AG09319 (cell line): ENCODE measurements at regions not wholly inside any gene's neighbourhood (a gene's known extent, or its start where the extent isn't known, plus 50 kb on each side); places are given as distances from the start of the nearest gene placed in this dataset.

Experiments
- DNase-seq: peaks from one replicate; pipeline ENCODE4 v3.0.0-alpha.2; 2010; ENCODE audit warnings: low read depth; ENCODE audit errors: extremely low read depth
- TF ChIP-seq, protein P1 (sequence below): IDR thresholded peaks from 2 replicates; pipeline ENCODE4 v1.5.1; 2011; ENCODE audit warnings: low read depth, mild to moderate bottlenecking, inconsistent platforms, low read length, moderate library complexity

- TF ChIP-seq, protein P1, sequence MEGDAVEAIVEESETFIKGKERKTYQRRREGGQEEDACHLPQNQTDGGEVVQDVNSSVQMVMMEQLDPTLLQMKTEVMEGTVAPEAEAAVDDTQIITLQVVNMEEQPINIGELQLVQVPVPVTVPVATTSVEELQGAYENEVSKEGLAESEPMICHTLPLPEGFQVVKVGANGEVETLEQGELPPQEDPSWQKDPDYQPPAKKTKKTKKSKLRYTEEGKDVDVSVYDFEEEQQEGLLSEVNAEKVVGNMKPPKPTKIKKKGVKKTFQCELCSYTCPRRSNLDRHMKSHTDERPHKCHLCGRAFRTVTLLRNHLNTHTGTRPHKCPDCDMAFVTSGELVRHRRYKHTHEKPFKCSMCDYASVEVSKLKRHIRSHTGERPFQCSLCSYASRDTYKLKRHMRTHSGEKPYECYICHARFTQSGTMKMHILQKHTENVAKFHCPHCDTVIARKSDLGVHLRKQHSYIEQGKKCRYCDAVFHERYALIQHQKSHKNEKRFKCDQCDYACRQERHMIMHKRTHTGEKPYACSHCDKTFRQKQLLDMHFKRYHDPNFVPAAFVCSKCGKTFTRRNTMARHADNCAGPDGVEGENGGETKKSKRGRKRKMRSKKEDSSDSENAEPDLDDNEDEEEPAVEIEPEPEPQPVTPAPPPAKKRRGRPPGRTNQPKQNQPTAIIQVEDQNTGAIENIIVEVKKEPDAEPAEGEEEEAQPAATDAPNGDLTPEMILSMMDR: no peak
- DNase-seq: no peak
Observed at GRCh38 chr6:6857528-6857927, 250.2 kb upstream of the RREB1 start.

DNA sequence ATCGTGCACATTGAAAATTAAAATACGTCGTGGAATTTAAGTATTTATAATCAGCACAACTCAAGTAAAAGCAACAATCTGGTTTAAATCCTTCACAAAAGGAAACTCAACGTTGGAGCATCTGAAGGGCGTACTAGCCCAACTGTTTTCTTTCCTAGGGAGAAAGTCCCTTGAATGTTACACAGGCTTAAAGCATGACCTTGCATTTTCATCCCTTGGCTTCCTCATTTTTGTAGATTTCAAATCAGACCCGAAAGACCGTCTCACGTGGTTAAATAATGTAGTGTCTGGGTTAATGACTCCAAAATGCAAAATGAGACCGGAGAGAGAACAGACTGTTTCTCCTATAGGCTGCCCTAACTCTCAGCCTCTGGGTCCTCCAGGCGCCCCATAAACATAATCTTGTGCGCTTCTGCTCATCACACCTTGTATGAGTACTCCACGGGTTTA, 249.2 kb upstream of the RREB1 start:
- TF ChIP-seq, protein P1: no peak
- no peak for DNase-seq

DNA sequence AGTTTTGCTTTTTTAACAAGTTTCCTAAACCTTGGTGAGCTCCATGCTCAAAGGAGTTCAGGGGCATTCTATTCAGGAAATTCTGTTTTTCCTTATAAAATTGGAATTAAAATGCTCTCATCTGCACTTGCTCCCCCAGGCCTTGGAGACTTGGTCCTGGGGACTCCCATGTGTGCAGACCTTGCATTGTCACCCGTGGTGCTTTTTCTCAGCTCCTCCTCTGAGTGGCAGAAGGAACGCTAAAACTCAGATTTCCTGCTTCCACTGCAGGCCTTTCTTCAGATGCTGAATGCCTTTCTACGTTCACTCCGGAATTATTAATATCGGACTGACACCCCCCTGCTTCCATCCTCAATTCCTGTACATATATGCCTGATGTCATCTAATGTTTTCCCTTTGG, 248.7 kb upstream of the RREB1 start:
- TF ChIP-seq, protein P1: no peak
- no peak for DNase-seq

GRCh38 chr6:6859722-6860121, 248.0 kb upstream of the RREB1 start:
- DNase-seq: no peak
- TF ChIP-seq, protein P1: no peak

DNA sequence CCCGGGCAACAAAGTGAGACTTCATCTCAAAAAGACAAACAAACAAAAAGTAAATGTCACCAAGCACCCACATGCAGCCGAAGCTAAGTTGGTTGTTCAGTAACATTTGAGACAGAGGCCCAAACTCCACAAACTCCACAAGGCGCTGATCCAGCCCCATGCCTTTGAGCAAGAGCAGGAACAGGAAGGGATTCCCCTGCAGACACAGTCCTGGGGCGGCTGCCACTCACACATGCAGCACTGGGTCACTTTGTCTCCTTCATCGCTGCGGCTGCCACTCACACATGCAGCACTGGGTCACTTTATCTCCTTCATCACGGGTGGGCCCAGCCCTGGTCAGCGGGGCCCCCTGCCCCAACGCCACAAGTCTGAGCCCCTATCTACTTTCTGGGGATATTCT, 246.9 kb upstream of the RREB1 start:
- TF ChIP-seq, protein P1: no peak

GRCh38 chr6:6861351-6861894, 246.3 kb upstream of the RREB1 start:
- TF ChIP-seq, protein P1: no peak
- no peak for DNase-seq

More for the DNA sequence above, 246.9 kb upstream of the RREB1 start:
- DNase-seq: no peak

DNA sequence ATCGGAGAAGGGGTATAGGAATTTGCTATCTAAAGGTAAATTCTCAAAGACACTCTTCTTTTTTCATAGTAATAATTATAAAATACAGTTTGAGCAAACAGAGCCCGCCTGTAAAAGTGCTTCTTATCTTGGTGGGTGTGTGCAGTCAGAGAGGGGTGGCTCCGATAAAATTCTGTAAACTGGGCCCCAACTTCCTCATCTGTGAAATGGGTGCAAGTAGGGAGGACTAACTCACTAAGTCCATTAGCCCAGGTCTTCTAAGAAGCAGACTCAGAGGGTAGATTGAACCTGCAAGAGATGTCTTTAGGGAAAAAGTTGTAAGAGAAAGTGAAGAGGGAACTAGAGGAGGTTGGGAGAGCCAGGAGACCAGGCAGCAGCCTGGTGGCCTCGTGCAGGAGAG, 245.8 kb upstream of the RREB1 start:
- TF ChIP-seq, protein P1: no peak

More for the DNA sequence above, 245.8 kb upstream of the RREB1 start:
- DNase-seq: no peak
